Stomach (tissue), 4 donors: ENCODE measurements at regions not wholly inside any gene's neighbourhood (a gene's known extent, or its start where the extent isn't known, plus 50 kb on each side); places are given as distances from the start of the nearest gene placed in this dataset.

Source experiments
- CTCF ChIP-seq, 7 experiments: fragments of 450-650 bp in 4 of 7; fragments of 200-600 bp in 3 of 7; sonication (generic) in 3 of 7; IDR thresholded peaks; one replicate each; pipeline ENCODE4 v1.5.1; 2016 to 2019; ENCODE audit warnings: antibody characterized with exemption in 7 of 7, control low read depth in 2 of 7, mild to moderate bottlenecking in 1 of 7
- EP300 ChIP-seq: sonication (generic); formaldehyde crosslinking; IDR thresholded peaks from one replicate; pipeline ENCODE4 v1.6.1; 2017; ENCODE audit warnings: antibody characterized with exemption

GRCh38 chr13:94917824-94918223, 205.5 kb upstream of the SOX21 start:
- TF ChIP-seq CTCF (IDR thresholded peaks at IDR 0.05) (no peak), EP300 (no peak)
